IMR-90 (cell line): ENCODE measurements at regions not wholly inside any gene's neighbourhood (a gene's known extent, or its start where the extent isn't known, plus 50 kb on each side); places are given as distances from the start of the nearest gene placed in this dataset.

Experiments used
- ATAC-seq: fragments of 200-7000 bp; cut with Tn5 transposase; 2 replicates; pipeline ENCODE4 v1.9.1; 2020; ENCODE audit warnings: low read depth, mild to moderate bottlenecking, moderate library complexity
- BruUV-seq: library from RNA; stranded (reverse); fragments of 400-500 nt; replicated peaks from 2 replicates; lab custom pipeline; 2021; lab: Mats Ljungman, UMichigan
- CTCF ChIA-PET: fragments of 300-600 bp; formaldehyde crosslinking; extraction: SDS; loops from one replicate; lab custom pipeline; 2021; ENCODE audit warnings: antibody characterized with exemption; lab: Yijun Ruan, JAX
- POLR2A ChIA-PET: fragments of 300-600 bp; sonication (Branson Sonifier 250); formaldehyde crosslinking; loops from one replicate; lab custom pipeline; 2022; ENCODE audit warnings: antibody characterized with exemption; ENCODE audit not compliant: unreplicated experiment; lab: Charles Lee
- DNase-seq: peaks from one replicate; pipeline ENCODE4 v3.0.0; 2013
- H2AFZ ChIP-seq: replicated peaks from 2 replicates; pipeline ENCODE3; 2013; ENCODE audit warnings: low read length, mild to moderate bottlenecking; ENCODE audit not compliant: poor library complexity
- H2AK5ac ChIP-seq: 2 replicates; pipeline ENCODE4 v1.6.1; 2013; ENCODE audit warnings: low read depth, low read length, inconsistent platforms
- H2AK9ac ChIP-seq: replicated peaks from 2 replicates; pipeline ENCODE3; 2013; ENCODE audit warnings: mild to moderate bottlenecking, low read depth, low read length, moderate library complexity; ENCODE audit not compliant: poor library complexity
- H2BK120ac ChIP-seq: 2 replicates; pipeline ENCODE4 v1.6.1; 2013; ENCODE audit warnings: low read depth, low read length, inconsistent platforms
- H2BK15ac ChIP-seq: 3 replicates; pipeline ENCODE4 v1.6.1; 2013; ENCODE audit warnings: low read depth, low read length, inconsistent platforms
- H2BK20ac ChIP-seq: 2 replicates; pipeline ENCODE4 v1.6.1; 2013; ENCODE audit warnings: low read depth, mild to moderate bottlenecking, inconsistent platforms, low read length, moderate library complexity
- H2BK5ac ChIP-seq: 2 replicates; pipeline ENCODE4 v1.6.1; 2013; ENCODE audit warnings: mild to moderate bottlenecking, low read depth, low read length, inconsistent platforms; ENCODE audit not compliant: poor library complexity, severe bottlenecking
- H3K14ac ChIP-seq: replicated peaks from 2 replicates; pipeline ENCODE4 v1.6.1; 2013; ENCODE audit warnings: low read depth, low read length, inconsistent platforms
- H3K18ac ChIP-seq: 2 replicates; pipeline ENCODE4 v1.6.1; 2013; ENCODE audit warnings: low read depth, low read length, control low read depth
- H3K23ac ChIP-seq: 2 replicates; pipeline ENCODE4 v1.6.1; 2013; ENCODE audit warnings: low read depth, low read length, inconsistent platforms
- H3K27ac ChIP-seq: 2 replicates; pipeline ENCODE4 v1.5.1; 2013; ENCODE audit warnings: mild to moderate bottlenecking, control low read depth, low read length; ENCODE audit not compliant: insufficient read depth
- H3K27me3 ChIP-seq: 2 replicates; pipeline ENCODE4 v1.6.1; 2013; ENCODE audit warnings: low read length; ENCODE audit not compliant: control insufficient read depth, insufficient read depth
- H3K36me3 ChIP-seq: 2 replicates; pipeline ENCODE4 v1.6.1; 2013; ENCODE audit warnings: low read length, mixed read lengths; ENCODE audit not compliant: control insufficient read depth, insufficient read depth
- H3K4ac ChIP-seq: 2 replicates; pipeline ENCODE4 v1.6.1; 2013; ENCODE audit warnings: low read depth, low read length, inconsistent platforms
- H3K4me1 ChIP-seq: 2 replicates; pipeline ENCODE4 v1.6.1; 2013; ENCODE audit warnings: low read length, mixed read lengths; ENCODE audit not compliant: control insufficient read depth, insufficient read depth
- H3K4me2 ChIP-seq: 2 replicates; pipeline ENCODE4 v1.6.1; 2013; ENCODE audit warnings: low read depth, mild to moderate bottlenecking, control low read depth, low read length, moderate library complexity
- H3K4me3 ChIP-seq: 2 replicates; pipeline ENCODE4 v1.5.1; 2013; ENCODE audit warnings: low read depth, mild to moderate bottlenecking, control low read depth, low read length, moderate library complexity; ENCODE audit not compliant: insufficient read depth
- H3K56ac ChIP-seq: 2 replicates; pipeline ENCODE4 v1.6.1; 2013; ENCODE audit warnings: low read length, inconsistent platforms; ENCODE audit not compliant: insufficient read depth; ENCODE audit errors: extremely low read depth
- H3K79me1 ChIP-seq, 2 experiments: 2 replicates each; pipeline ENCODE4 v1.6.1; 2013; ENCODE audit warnings: low read length in 2 of 2, inconsistent platforms in 1 of 2, low read depth in 1 of 2
- H3K9ac ChIP-seq: 2 replicates; pipeline ENCODE4 v1.6.1; 2013; ENCODE audit warnings: low read depth, low read length, control low read depth
- H3K9me1 ChIP-seq: 2 replicates; pipeline ENCODE4 v1.6.1; 2013; ENCODE audit warnings: low read length, inconsistent platforms; ENCODE audit not compliant: insufficient read depth
- H3K9me3 ChIP-seq: 2 replicates; pipeline ENCODE4 v1.6.1; 2013; ENCODE audit warnings: low read length; ENCODE audit not compliant: control insufficient read depth, insufficient read depth
- H4K20me1 ChIP-seq: 2 replicates; pipeline ENCODE4 v1.6.1; 2013; ENCODE audit warnings: low read length, inconsistent platforms; ENCODE audit not compliant: insufficient read depth
- H4K5ac ChIP-seq: 2 replicates; pipeline ENCODE4 v1.6.1; 2013; ENCODE audit warnings: mild to moderate bottlenecking, low read depth, low read length, control low read depth
- H4K8ac ChIP-seq, 2 experiments: 2 replicates each; pipeline ENCODE4 v1.6.1; 2013; ENCODE audit warnings: low read depth in 2 of 2, low read length in 2 of 2, control low read depth in 1 of 2, inconsistent platforms in 1 of 2
- H4K91ac ChIP-seq: 2 replicates; pipeline ENCODE4 v1.6.1; 2013; ENCODE audit warnings: low read depth, low read length, inconsistent platforms; ENCODE audit not compliant: insufficient read depth
- BHLHE40 ChIP-seq: fragments of 150-350 bp; IDR thresholded peaks from 2 replicates; pipeline ENCODE4 v1.6.1; 2016; ENCODE audit warnings: mild to moderate bottlenecking, low read depth, low read length
- CEBPB ChIP-seq: IDR thresholded peaks from 2 replicates; pipeline ENCODE4 v1.6.1; 2012; ENCODE audit warnings: low read depth, low read length, improper control_type of control experiment
- CHD1 ChIP-seq: IDR thresholded peaks from 2 replicates; pipeline ENCODE4 v1.6.1; 2012; ENCODE audit warnings: low read depth, low read length, improper control_type of control experiment
- CTCF ChIP-seq: conservative IDR thresholded peaks from 2 replicates; pipeline ENCODE4 v1.5.1; 2012; ENCODE audit warnings: mild to moderate bottlenecking, low read depth, low read length, improper control_type of control experiment
- FOS ChIP-seq: fragments of 150-350 bp; IDR thresholded peaks from 2 replicates; pipeline ENCODE4 v1.6.1; 2016; ENCODE audit warnings: low read depth, low read length
- MAFK ChIP-seq: IDR thresholded peaks from 2 replicates; pipeline ENCODE4 v1.6.1; 2012; ENCODE audit warnings: low read depth, low read length, improper control_type of control experiment
- MAZ ChIP-seq: IDR thresholded peaks from 2 replicates; pipeline ENCODE4 v1.6.1; 2012; ENCODE audit warnings: low read depth, mild to moderate bottlenecking, low read length, improper control_type of control experiment, moderate library complexity, borderline replicate concordance
- MXI1 ChIP-seq: IDR thresholded peaks from 2 replicates; pipeline ENCODE4 v1.6.1; 2012; ENCODE audit warnings: low read depth, mild to moderate bottlenecking, low read length, moderate library complexity, borderline replicate concordance
- NFE2L2 ChIP-seq: fragments of 150-350 bp; IDR thresholded peaks from 2 replicates; pipeline ENCODE4 v1.6.1; 2016; ENCODE audit warnings: low read depth, mild to moderate bottlenecking, low read length
- POLR2A ChIP-seq: IDR thresholded peaks from 2 replicates; pipeline ENCODE4 v1.6.1; 2012; ENCODE audit warnings: mild to moderate bottlenecking, low read depth, low read length
- RAD21 ChIP-seq: IDR thresholded peaks from 2 replicates; pipeline ENCODE4 v1.6.1; 2012; ENCODE audit warnings: low read length, improper control_type of control experiment
- RCOR1 ChIP-seq: IDR thresholded peaks from 2 replicates; pipeline ENCODE4 v1.6.1; 2012; ENCODE audit warnings: mild to moderate bottlenecking, low read length, improper control_type of control experiment; ENCODE audit not compliant: insufficient replicate concordance
- RFX5 ChIP-seq: IDR thresholded peaks from 2 replicates; pipeline ENCODE4 v1.8.0; 2012; ENCODE audit warnings: low read depth, mild to moderate bottlenecking, low read length, moderate library complexity
- SMC3 ChIP-seq: fragments of 150-350 bp; IDR thresholded peaks from 2 replicates; pipeline ENCODE4 v1.6.1; 2016; ENCODE audit warnings: low read depth, mild to moderate bottlenecking, antibody characterized with exemption, low read length, moderate library complexity
- WGBS, 2 experiments: methylation state at CpG; one replicate each; pipeline versions ENCODE4 v1.1.5 to v1.1.7; 2013; ENCODE audit warnings: missing lambda C conversion rate in 2 of 2; ENCODE audit not compliant: insufficient read length in 1 of 2; ENCODE audit errors: extremely low coverage in 2 of 2; 5-methylcytosine and 5-hydroxymethylcytosine counted together
- dilution Hi-C: fragments of 300-500 bp; cut with HindIII; formaldehyde crosslinking; loops from one replicate; pipeline ENCODE4 v1.14.3; 2018; ENCODE audit warnings: low sequenced_read_pairs; ENCODE audit not compliant: unreplicated experiment
- in situ Hi-C: fragments of 300-500 bp; cut with MboI; formaldehyde crosslinking; loops from 3 replicates; pipeline ENCODE4 v1.14.3; 2019; ENCODE audit warnings: low sequenced_read_pairs, inconsistent platforms, mixed read lengths
- intact Hi-C: fragments of 100-400 bp; cut with micrococcal nuclease; formaldehyde crosslinking; loops from 2 replicates; pipeline ENCODE4 v1.10.0; 2022
- TF ChIP-seq, protein P1 (sequence below): fragments of 150-350 bp; IDR thresholded peaks from 2 replicates; pipeline ENCODE4 v1.6.1; 2016; ENCODE audit warnings: low read depth, mild to moderate bottlenecking, low read length, moderate library complexity, borderline replicate concordance
- TF ChIP-seq, protein P2 (sequence below): fragments of 150-350 bp; IDR thresholded peaks from 2 replicates; pipeline ENCODE4 v1.6.1; 2017; ENCODE audit warnings: mild to moderate bottlenecking, antibody characterized with exemption, low read length, low read depth

GRCh38 chr5:96083361-96083881 is 121.8 kb upstream of the ELL2 start:
- peak overlapping the region; percentile 74; the same call in 1 of the 2 replicates for H3K4ac ChIP-seq
- H4K5ac ChIP-seq: peak overlapping the region; percentile 87; the same call in 1 of the 2 replicates
- peak overlapping the region in 1 of 2 experiments; percentile 66; a peak in 2 of 4 replicates for H4K8ac ChIP-seq
- H3K4me2 ChIP-seq: no peak overlapping the region; the same call in 1 of the 2 replicates
- H3K27ac ChIP-seq: no peak overlapping the region
- peak overlapping the region; percentile 26; the same call in 1 of the 2 replicates for H3K23ac ChIP-seq
- H2AFZ ChIP-seq: no peak overlapping the region
- peak overlapping the region; percentile 96; the same call in 1 of the 2 replicates for H3K18ac ChIP-seq
- peak overlapping the region; percentile 37; the same call in 1 of the 3 replicates for H2BK15ac ChIP-seq
- H3K9ac ChIP-seq: no peak overlapping the region
- DNase-seq (peak; percentile 27), ATAC-seq (no peak)
- H3K4me1 ChIP-seq: peaks cover 15% of the 10 kb centered on the region
- H4K20me1 ChIP-seq: no peaks in the 10 kb centered on the region
- H2AK5ac ChIP-seq: peak overlapping the region; percentile 37; the same call in 1 of the 2 replicates
- no peaks in the 10 kb centered on the region for H3K36me3 ChIP-seq
- ChIA-PET CTCF (no interaction called here), POLR2A (no interaction called here)
- no peaks in the 10 kb centered on the region for H3K27me3 ChIP-seq
- peak overlapping the region; percentile 60 for H2BK5ac ChIP-seq
- TF ChIP-seq RFX5: no peak
- TF ChIP-seq RAD21: no peak
- no peak for TF ChIP-seq BHLHE40
- TF ChIP-seq MXI1: no peak
- TF ChIP-seq, protein P1, sequence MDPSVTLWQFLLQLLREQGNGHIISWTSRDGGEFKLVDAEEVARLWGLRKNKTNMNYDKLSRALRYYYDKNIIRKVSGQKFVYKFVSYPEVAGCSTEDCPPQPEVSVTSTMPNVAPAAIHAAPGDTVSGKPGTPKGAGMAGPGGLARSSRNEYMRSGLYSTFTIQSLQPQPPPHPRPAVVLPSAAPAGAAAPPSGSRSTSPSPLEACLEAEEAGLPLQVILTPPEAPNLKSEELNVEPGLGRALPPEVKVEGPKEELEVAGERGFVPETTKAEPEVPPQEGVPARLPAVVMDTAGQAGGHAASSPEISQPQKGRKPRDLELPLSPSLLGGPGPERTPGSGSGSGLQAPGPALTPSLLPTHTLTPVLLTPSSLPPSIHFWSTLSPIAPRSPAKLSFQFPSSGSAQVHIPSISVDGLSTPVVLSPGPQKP: no peak
- TF ChIP-seq FOS: no peak
- TF ChIP-seq CEBPB: no peak
- TF ChIP-seq, protein P2, sequence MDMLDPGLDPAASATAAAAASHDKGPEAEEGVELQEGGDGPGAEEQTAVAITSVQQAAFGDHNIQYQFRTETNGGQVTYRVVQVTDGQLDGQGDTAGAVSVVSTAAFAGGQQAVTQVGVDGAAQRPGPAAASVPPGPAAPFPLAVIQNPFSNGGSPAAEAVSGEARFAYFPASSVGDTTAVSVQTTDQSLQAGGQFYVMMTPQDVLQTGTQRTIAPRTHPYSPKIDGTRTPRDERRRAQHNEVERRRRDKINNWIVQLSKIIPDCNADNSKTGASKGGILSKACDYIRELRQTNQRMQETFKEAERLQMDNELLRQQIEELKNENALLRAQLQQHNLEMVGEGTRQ: no peak
- no peak for TF ChIP-seq SMC3
- TF ChIP-seq CHD1: no peak
- no peak for TF ChIP-seq MAFK
- TF ChIP-seq RCOR1: no peak
- TF ChIP-seq POLR2A: no peak
- TF ChIP-seq MAZ: no peak
- no peak for TF ChIP-seq NFE2L2
- no peak for TF ChIP-seq CTCF
- no peak overlapping the region for H2AK9ac ChIP-seq
- H3K4me3 ChIP-seq: no peak overlapping the region
- BruUV-seq: no TSS peak
- H3K56ac ChIP-seq: no peak overlapping the region
- peak overlapping the region; percentile 60; the same call in 1 of the 2 replicates for H2BK120ac ChIP-seq
- dilution Hi-C loops (no loop called here), intact Hi-C loops (no loop called here), in situ Hi-C loops (no loop called here)
- H3K9me3 ChIP-seq: no peaks in the 10 kb centered on the region
- peak overlapping the region; percentile 61; the same call in 1 of the 2 replicates for H2BK20ac ChIP-seq
- H4K91ac ChIP-seq: no peak overlapping the region
- no CpG with 5 or more reads among the region's 4 CpGs for WGBS, 2 experiments
- 0 out of 4 replicates have a peak, but pooled peaks cover 0 to 4% of the 10 kb centered on the region in 2 experiments for H3K79me1 ChIP-seq
- H3K14ac ChIP-seq: peak overlapping the region; percentile 73; the same call in 1 of the 2 replicates
- H3K9me1 ChIP-seq: peaks cover 9% of the 10 kb centered on the region
